Fibroblast of skin of right quadriceps (primary cell): ENCODE measurements at regions not wholly inside any gene's neighbourhood (a gene's known extent, or its start where the extent isn't known, plus 50 kb on each side); places are given as distances from the start of the nearest gene placed in this dataset.
A peak's percentile ranks its signal among the peaks of the same experiment; 100 is the strongest.

Experiments
- DNase-seq: peaks from one replicate; pipeline ENCODE4 v3.0.0-alpha.2; 2013

DNA sequence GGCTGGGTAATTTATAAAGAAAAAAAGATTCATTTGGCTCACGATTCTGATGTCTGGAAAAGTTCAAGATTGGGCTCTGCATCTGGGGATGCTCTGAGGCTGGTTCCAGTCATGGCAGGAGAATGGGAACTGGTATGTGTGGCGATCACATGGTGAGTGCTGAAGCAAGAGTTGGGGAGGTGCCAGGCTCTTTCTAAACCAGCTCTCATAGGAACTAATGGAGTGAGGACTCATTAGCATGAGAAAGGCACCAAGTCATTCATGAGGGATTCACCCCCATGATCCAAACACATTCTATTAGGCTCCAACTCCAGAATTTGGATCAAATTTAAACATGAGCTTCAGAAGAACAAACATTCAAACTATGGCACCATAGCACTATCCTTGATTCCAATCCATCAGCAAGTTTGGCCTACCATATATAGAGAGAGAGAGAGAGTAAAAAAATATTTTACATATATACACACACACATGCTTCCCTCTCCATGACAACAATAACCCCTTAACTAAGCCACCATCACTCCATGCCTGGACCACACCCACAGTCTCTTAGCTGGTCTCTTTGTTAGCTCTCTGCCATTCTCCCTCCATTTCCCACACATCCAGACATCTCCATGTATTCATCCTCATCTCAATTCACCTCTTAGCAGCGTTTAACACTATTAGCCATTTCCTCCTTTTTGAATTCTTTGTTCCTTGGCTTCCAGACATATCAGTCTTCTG lies 57.9 kb downstream of the NPY start:
- no peak for DNase-seq

DNA sequence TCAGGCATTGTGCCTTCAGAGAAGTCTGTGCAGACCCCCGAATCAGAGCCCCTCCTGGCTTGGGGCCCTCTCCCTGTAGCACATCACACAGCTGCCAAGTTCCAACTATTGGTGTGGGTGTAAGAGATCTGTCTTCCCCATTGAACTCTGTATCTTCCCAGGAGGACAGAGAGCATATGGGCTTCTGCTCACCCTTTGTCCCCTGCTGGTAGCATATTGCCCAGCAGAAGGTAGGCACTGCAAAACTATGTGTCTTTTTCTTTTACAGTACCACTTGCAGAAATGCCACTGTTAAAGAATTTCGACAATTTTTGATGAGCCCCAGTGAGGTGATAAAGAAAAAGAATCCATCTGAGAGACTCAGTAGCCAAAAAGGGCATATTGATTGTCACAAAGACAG lies 59.6 kb downstream of the NPY start:
- no peak for DNase-seq

DNA sequence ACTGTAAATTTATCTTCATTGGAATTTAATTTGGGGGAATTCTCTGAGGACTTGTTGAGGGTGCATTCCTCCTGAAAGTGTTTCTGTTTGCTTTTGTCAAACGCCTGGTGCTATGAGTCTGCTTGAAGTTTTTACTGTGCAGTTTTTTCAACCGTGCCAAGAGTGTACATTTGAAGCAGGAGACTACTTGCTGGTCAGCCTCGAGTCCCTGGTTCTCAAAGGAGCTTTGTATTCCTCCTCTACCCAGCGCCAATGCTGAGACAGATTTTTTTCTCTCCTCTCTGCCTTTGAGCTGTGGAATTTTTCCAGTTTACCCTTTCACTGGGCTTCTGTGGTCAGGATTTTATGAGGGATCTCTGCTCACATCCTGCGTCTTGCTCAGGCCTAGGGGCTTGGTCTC lies 62.1 kb downstream of the NPY start:
- no peak for DNase-seq

DNA sequence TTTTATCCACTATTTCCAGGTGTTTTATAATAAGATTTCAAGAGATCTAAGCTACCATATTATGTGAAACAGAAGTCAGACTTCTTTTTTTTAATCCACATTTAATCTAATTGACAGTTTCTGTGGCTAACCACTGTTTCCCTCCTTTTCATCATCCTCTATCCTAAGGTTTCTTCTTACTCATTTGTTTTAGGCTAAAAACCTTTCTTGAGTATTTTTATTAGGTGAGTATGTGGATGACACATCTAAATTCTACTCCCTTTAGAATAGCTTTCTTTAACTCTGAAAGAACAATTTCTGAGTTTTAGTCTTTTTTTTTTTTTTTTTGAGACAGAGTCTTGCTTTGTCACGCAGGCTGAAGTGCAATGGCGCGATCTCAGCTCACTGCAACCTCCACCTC lies 62.7 kb downstream of the NPY start:
- DNase-seq, result no peak

DNA sequence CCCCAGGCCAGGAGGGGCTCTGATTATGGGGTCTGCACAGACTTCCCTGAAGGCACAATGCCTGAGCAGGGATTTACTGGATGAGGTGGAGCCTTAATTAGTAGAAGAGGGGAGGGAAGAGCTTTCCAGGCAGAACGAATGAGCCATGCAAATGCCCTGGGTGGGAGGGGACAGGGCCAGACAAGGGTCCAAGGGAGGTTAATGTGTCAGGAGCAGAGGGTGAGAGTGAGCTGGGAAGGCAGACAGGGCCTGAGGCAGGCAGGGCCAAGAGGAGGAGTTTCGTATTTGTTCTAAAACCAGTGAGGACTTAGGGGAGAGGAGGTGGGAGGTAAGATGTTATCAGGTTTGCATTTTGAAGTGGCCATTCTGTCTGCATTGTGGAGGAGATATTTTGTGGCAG lies 65.3 kb downstream of the NPY start:
- no peak for DNase-seq

DNA sequence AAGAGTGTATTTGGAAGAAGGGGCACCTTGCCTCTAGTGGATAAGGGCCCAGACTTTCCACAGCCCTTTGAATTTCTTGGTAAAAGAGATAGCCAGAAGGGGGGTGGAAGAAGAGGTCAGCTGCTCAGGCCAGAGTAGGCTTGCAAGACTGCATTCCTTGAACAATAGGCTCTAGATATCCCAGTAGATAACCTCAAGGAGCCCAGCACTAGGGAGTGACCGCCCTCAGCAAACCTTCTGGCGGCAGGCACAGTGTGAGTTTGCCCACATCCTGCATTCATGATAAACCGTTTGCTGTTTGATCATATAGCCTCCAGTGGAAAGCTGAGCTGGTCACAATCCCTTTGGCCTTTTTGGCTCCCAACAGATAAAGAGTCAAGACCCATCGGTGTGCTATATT lies 70.5 kb downstream of the NPY start:
- no peak for DNase-seq

DNA sequence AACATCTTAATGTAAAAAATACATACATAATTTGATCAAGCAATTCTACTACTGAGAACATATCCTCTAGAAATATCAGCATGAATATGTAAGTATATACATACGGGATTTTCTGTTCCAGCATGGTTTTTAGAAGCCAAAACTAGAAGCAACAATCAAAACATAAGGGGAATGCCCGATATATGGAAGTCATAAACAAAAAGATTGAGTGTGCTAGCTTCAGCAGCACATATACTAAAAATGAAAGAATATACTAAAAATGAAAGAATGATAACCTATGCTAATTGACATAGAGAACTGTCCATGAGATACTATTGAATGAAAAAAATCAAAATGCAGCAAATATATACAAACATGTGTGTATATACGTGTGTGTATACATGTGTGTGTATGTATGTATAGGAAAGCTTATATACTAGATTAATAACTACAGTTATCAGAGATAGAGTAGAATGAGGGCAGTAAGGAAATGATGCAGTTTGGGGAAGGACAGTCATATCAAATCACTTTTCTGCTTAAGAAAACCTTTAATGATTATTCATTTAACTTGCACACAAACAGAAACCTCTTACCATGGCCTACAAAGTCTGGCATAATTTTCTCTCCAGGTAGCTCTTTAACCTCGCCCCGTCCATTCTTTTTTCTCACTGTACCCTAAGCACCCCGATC lies 72.9 kb downstream of the NPY start:
- DNase-seq, result no peak

DNA sequence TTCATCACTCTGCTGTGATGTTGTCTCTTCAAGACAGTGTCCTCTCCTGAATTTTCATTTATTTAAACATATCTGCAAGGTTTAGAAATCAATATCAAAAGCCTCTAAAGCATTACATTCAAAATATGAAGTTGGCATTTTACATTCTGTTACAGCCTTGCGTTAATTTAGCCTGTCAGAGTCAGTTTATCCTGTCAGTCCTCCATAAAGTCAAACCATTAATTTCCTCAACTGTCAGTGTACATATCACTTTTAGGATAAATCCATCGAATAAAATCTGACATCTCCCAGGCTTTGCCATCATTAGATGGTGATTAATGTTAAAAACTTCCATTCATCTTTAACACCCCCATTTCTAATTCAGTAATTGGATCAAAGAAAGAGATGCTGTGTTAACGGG lies 77.0 kb downstream of the NPY start:
- no peak for DNase-seq

DNA sequence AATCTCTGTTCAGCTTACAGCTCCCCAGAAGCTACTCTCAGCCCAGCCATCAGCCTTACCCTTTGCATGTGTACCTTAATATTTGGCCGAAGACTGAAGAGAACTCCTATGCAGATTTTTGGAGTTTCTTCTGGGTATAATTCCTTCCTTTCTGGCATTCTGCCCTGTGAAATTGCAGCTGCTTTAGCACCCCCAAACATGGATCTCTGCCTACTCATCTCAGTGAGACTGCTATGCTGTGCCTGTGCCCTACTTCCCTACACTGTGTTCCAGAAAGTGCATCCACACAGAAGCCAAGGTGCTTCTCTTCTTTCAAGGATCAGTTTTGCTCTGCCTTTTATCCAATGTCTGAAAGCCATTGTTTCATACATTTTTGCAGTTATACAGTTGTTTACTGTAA lies 81.6 kb downstream of the NPY start:
- DNase-seq, result no peak

DNA sequence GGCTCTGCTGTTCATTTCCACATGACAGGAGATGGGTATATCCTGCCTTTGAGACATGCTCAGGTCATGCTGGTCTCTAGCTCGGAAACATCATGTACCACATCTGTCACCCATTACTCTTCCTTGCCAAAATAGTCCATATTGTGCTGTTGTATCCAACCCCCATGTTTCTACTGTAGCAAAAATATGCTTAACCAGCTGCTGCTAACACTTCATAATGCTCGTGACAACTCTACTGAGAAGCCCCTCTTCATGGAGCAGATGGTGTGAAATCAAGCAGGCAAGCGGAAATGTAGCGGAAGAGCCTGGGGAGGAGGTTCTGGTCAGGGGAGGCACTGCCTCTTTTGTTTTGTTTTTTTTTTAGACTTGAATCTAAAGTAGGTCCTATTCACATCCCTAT lies 82.9 kb downstream of the NPY start:
- no peak for DNase-seq

DNA sequence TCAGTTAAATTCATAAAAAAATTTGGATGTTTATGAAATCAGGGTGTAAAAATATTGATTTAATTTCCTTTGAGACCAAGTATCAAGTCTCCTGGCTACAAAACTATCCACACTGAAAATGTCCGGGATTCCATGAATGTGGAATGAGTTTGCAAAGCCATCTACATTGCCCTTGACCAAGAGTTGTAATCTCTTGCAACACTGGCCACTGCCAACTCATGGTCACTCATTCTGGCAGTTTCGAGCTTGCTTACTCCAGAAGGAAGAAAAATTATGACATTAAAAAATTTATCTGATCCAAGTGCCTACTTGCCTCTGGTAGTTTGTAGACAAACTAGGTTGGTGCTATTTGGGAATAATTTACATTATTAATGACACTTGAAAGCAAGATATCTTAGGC lies 84.2 kb downstream of the NPY start:
- no peak for DNase-seq

DNA sequence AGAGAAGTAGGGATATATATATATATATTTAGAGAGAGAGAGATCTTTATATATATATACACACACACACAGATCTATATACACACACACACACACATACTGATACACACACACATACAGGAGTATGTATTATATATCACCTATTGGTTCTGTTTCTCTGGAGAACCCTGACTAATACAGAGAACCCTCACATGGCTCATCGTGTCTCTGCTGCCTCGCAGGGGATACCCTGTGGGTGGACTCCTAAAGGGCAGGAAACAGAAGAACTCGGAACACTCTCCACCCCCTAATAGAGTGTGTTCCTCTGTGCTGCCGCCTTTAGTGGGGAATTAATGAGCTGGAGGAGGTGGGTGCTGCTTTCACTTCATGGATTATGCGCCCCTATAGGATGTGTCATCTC lies 86.6 kb downstream of the NPY start:
- DNase-seq, result no peak

DNA sequence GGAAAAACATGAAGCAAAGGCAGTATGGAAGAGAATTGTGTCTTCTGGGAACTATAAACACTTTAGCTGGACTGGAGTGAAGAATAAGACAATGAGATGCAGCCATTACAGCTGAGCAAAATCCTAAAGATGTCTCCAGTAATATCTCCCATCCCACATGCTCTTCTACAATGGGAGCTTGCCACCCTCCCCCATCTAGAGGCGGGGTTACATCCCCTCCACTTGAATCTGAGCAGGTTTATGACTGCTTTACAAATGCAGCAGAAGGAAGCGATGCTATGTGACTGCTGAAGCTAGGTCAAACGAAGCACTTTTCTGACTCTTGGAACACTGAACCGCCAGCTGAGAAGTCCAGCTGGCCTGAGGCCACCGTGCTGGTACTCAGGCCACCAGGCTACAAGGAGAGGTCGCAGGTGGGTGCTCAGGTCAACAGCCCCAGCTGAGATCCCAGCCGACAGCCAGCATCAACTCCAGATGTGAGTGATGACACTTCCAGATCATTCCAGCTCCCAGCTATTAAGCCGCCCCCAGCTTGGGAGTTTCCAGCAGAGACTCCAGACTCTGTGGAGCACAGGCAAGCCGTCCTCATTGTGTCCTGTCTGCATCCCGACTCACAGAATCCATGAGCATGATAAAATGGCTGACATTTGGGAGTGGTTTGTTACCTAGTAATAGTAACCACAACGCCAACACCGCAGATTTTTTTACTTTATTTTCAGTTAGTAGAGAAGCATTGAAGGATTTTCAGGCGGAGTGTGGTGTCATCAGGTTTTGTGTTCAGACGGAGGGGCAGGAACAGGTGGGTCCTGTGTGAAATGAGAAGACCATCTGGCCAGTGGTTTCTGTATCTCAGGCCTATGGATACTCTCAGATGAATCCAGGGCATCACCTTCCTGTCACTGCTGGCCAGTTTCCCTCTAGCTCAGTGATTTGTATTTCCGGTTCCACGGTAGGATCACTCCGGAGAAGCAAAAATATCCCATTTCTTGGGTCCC lies 89.3 kb downstream of the NPY start:
- no peak for DNase-seq

DNA sequence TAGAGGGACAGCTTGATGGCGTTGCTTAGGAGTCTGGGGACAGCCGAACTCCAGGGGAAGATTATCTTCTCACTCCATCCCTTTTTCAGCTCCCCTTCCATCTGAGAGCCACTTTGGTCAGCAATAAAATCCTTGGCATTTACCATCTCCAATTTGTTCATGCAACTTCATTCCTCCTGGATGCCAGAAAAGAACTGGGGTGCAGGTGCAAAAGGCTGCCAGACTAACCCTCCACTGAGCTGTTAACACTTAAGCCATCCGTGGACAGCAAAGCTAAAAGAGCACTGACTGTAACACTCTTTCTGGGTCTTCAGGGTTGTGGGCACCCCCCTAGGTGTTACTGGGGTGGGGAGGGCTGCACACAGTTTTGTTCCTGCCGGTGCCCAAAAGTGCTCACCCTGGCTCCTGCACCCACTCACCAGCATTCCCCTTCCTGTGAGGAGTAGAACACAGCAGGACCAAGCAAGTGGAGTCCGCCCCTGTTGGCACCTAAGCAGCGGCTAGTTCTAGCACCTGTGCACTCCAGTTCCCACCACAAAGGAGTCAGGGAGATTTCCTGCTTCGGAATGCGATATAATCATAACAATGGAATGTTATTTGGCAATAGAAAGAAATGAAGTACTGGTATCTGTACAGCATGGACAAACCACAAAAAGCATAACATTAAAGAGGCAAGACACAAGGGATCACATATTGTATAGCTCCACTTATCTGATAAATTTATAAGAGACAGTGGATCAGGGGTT lies 95.1 kb downstream of the NPY start:
- DNase-seq, result peak; percentile 58

DNA sequence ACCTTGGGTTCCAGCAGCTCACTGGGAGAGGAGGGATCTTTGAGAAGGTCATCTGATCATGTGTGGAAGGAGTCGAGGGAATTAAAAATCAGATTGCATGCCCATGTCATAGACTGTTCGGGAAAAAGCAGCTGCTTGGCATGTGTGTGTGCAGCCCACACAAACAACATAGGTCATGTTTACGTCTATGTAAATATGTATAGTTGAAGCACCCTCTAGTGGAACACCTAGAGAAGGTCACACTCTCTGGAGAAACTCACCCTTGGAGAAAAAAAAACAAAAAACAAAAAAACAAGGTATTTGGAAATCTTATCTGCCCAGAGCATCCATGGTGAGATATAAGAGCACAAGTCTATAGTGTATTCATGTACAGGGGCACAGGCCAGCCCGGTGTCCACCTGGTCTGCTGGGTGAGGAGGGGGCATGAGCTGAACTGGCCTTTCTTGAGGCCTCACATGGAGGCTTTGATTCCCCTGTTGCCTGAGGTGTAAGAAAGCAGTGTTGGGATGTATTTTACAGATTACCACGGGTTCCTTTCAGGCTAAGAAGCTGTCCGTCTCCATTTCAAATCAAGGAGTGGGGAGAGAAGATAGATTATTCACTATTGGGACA lies 98.0 kb downstream of the NPY start:
- DNase-seq, result peak; percentile 14

DNA sequence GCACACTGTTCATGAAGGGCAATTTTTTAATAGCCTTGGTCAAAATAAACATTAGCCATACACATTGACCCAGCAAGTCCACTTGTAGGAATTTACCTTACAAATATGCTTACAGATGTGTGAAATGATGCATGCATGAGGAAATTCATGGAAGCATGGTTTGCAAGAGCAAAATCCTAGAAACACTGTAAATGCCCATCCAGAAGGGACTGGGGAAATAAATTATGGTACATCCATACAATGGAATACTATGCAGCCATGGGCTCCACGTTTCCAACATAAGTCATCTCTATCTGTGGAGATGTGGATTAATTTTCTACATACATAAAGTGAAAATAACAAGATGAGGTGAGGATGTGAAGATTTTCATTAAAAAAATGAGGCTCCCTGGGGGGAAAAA lies 99.1 kb downstream of the NPY start:
- no peak for DNase-seq

DNA sequence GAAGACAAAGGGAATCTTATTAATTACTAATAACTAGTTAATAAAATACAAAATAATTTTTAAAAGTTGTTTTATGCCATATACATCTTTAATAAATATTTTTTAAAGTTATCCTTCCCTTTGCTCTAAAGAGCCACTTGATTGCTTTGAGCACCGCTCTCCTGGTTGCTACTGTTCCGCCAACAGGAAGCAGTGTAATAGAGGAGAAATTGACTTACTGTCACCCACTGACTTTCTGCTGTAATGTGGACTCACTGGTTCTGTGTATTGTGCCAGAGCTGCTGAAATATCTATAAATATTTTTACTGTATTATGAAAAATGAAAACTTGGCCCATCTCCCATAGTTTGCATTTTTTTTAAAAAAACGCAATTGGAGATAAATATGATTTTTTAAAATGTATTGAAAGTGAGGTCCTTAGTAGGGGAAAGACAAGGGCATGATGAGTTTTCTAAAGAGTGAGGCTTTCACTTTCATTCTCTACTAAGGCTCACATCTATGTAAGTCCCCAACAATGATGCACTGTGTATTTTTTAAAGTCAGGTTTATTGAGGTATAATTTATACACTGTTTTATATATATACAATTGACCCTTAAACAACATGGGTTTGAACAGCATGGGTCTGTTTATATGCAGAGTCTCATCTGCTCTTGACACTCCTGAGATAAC lies 100.5 kb downstream of the NPY start:
- DNase-seq, result no peak

DNA sequence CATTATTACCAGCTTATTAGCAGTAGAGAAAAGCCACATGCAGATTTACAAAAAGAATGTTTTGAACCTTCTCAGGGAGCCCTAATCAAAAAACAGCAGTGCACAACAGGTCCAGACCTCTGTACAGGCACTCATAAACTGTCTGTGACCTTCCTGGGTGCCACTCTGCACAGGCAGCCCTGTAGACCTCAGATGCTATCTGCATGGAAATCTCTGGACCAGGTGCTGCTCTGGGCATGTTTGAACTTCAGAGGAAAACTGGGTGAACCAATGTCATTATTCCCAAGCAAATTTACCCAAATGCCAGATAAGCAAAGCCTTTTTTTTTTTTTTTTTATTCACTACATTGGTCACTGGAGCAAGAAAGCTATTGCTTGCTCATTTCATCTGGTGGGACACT lies 104.2 kb downstream of the NPY start:
- DNase-seq, result no peak

DNA sequence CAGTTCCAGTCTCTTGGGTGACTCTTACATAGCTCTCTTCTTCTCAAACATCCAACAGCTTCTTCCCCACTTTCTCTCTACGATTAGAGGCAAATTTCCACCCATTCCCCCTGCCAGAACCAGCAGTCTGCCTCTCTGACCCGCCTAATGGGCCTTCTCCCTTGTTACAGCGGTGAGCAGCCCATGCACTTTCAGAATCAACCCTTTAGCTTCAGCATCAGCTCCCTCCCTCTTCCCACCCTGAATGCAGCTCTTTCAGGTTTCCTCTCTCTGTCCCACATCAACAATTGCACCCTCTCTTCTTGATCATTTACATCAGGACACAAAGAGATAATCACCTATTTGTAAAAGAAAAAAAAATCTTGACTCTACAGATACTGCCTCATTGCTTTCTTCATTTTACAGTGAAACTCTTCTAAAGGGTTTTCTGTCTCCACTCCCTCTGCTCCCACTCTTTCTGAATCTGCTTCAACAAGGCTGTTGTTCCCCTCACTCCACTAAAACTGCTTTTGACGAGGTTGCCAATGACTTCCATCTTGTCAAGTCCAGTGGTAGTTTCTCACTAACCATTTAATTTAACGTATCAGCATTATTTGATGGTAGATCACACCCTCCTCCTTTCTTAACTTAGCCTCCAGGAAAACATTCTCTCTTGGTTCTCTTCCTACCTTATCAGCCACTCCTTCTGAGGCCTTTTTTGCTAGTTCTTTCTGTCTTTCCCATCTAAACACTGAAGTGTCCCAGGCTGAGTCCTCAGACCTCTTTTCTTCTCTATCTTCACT lies 106.6 kb downstream of the NPY start:
- no peak for DNase-seq

DNA sequence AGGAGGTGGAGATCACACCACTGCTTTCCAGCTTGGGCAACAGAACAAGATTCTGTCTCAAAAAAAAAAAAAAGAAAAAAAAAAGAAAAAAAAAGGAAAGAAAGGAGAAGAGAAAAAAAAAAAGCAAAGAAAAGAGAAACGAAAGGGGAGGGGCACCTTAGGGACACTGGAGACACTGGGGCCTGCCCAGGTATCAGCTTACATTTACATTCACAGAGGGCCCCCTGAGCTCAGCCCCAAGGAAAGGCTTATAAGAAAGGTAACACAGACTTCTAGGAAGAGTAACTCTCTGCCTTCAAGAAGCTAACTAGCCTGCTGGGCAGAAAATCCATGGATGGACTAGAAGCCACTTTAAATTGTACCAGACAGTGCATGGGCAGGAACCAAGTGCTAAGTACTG lies 108.8 kb downstream of the NPY start:
- no peak for DNase-seq

DNA sequence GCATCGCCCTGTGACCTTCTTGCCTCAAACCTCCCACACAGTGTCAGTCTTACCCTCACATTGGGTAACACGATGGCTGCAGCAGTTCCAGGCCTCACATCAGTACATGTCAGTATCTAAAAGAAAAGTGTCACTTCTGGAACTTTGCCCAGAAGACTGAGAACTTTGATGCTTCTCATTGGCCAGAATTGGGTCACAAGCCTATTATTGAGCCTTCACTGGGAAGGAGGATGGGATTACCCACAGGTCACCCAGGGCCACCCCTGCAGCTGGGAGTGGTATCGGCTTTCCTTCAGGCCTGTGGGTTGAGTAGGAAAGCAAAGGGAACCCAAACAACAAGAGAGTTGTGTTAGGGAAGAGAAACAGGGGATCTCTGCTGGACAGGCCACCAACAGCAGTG lies 111.5 kb downstream of the NPY start:
- DNase-seq, result no peak
